Psoas muscle (tissue), 7 donors: ENCODE measurements at regions not wholly inside any gene's neighbourhood (a gene's known extent, or its start where the extent isn't known, plus 50 kb on each side); places are given as distances from the start of the nearest gene placed in this dataset.
"Not testable (repeated sequence)": the region's sequence is repeated elsewhere in the genome, so short reads cannot be mapped to it uniquely, and the experiment has no call there.

Experiments used
- ATAC-seq, 4 donors: fragments of 200-7000 bp; cut with Tn5 transposase; one replicate each; pipeline ENCODE4 v1.9.1; 2020; ENCODE audit warnings: moderate library complexity in 3 of 4, mild to moderate bottlenecking in 2 of 4
- DNase-seq, 2 donors: peaks; one replicate each; pipeline ENCODE4 v3.0.0-alpha.2; 2020
- H3K27ac ChIP-seq: fragments of 200-600 bp; one replicate; pipeline ENCODE4 v1.8.0; 2022
- H3K27me3 ChIP-seq, 3 donors: fragments of 200-600 bp in 1 of 3; one replicate each; pipeline versions ENCODE4 v1.6.1 to v1.8.0; 2013 to 2022; ENCODE audit warnings: low read length in 2 of 3, mild to moderate bottlenecking in 2 of 3, moderate library complexity in 1 of 3; ENCODE audit not compliant: insufficient read depth in 3 of 3
- H3K36me3 ChIP-seq, 2 donors: fragments of 200-600 bp in 1 of 2; one replicate each; pipeline versions ENCODE4 v1.6.1 to v1.8.0; 2013 to 2022; ENCODE audit warnings: low read depth in 1 of 2, mild to moderate bottlenecking in 1 of 2, moderate library complexity in 1 of 2; ENCODE audit not compliant: insufficient read depth in 1 of 2
- H3K4me1 ChIP-seq: fragments of 200-600 bp; one replicate; pipeline ENCODE4 v1.8.0; 2022
- H3K4me3 ChIP-seq: fragments of 200-600 bp; one replicate; pipeline ENCODE4 v1.8.0; 2022; ENCODE audit warnings: mild to moderate bottlenecking
- H3K9me3 ChIP-seq: fragments of 200-600 bp; one replicate; pipeline ENCODE4 v1.8.0; 2022
- WGBS, 3 donors: extraction: QIAGEN DNeasy Blood & Tissue Kit; methylation state at CpG; one replicate each; pipeline versions ENCODE4 v1.1.6 to v1.1.7; 2013; 5-methylcytosine and 5-hydroxymethylcytosine counted together
- intact Hi-C, 2 donors: fragments of 100-400 bp; cut with DNase I; formaldehyde crosslinking; loops; one replicate each; pipeline versions ENCODE4 v1.11.0 to v1.14.2; 2022
- TF ChIP-seq, protein P1 (sequence below): fragments of 200-600 bp; IDR thresholded peaks from one replicate; pipeline ENCODE4 v1.8.0; 2022; ENCODE audit warnings: antibody characterized with exemption
- donor health status: healthy with polysubstance abuse.
- donor health status: DM: no; HTN: no; CAD: no; lungs with moderate emphysema.
- donor health status: Bipolar disorder and iron deficiency.
- donor health status: healthy.
- donor health status: DM: yes; HTN: yes; CAD: no.
- donor health status: DM: no; HTN: no; CAD: no.
- donor health status: DM: yes; HTN: yes; CAD: no.

- WGBS, 3 donors = 89 to 91% (median 91%) methylated on average over 5 of the region's 5 CpGs
- Histone ChIP-seq H3K36me3 (no peaks in the 10 kb centered on the region), H3K4me1 (no peaks in the 10 kb centered on the region), H3K27ac (no peak overlapping the region), H3K9me3 (no peaks in the 10 kb centered on the region), H3K4me3 (no peak overlapping the region), H3K27me3 (no peaks in the 10 kb centered on the region)
- no peak for DNase-seq
- no peak for ATAC-seq
- intact Hi-C loops = no loop called here
- TF ChIP-seq, protein P1, sequence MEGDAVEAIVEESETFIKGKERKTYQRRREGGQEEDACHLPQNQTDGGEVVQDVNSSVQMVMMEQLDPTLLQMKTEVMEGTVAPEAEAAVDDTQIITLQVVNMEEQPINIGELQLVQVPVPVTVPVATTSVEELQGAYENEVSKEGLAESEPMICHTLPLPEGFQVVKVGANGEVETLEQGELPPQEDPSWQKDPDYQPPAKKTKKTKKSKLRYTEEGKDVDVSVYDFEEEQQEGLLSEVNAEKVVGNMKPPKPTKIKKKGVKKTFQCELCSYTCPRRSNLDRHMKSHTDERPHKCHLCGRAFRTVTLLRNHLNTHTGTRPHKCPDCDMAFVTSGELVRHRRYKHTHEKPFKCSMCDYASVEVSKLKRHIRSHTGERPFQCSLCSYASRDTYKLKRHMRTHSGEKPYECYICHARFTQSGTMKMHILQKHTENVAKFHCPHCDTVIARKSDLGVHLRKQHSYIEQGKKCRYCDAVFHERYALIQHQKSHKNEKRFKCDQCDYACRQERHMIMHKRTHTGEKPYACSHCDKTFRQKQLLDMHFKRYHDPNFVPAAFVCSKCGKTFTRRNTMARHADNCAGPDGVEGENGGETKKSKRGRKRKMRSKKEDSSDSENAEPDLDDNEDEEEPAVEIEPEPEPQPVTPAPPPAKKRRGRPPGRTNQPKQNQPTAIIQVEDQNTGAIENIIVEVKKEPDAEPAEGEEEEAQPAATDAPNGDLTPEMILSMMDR = no peak
Measured at GRCh38 chr9:30089428-30089827, 2295.0 kb upstream of the ACO1 start.

GRCh38 chr9:30103647-30104394 is 2280.6 kb upstream of the ACO1 start:
- intact Hi-C loops = loop anchor here in 1 of 2 donors (1.0 kb wide), 1 partner anchor 12 kb away; no protein-coding TSS in a partner anchor

GRCh38 chr9:30107134-30107533 is 2277.3 kb upstream of the ACO1 start:
- H3K9me3 ChIP-seq, ATAC-seq, intact Hi-C loops, H3K4me1 ChIP-seq, DNase-seq, H3K36me3 ChIP-seq, H3K27ac ChIP-seq, H3K27me3 ChIP-seq, H3K4me3 ChIP-seq: not testable (repeated sequence)
- 78 to 97% (median 95%) methylated on average over 8 of the region's 8 CpGs for WGBS, 3 donors

More at GRCh38 chr9:30103647-30104394, 2280.6 kb upstream of the ACO1 start:
- H3K27ac ChIP-seq = no peak overlapping the region
- H3K4me3 ChIP-seq = no peak overlapping the region
- ATAC-seq (no peak), DNase-seq (no peak)
- no peaks in the 10 kb centered on the region for H3K27me3 ChIP-seq
- no peaks in the 10 kb centered on the region for H3K4me1 ChIP-seq
- 65 to 69% (median 67%) methylated on average over 2 of the region's 2 CpGs for WGBS, 3 donors
- H3K9me3 ChIP-seq = no peaks in the 10 kb centered on the region
- TF ChIP-seq, protein P1 = no peak
- no peaks in the 10 kb centered on the region for H3K36me3 ChIP-seq

- Histone ChIP-seq H3K27ac (no peak overlapping the region), H3K4me1 (no peaks in the 10 kb centered on the region), H3K27me3 (no peaks in the 10 kb centered on the region), H3K36me3 (no peaks in the 10 kb centered on the region), H3K4me3 (no peak overlapping the region), H3K9me3 (no peaks in the 10 kb centered on the region)
- TF ChIP-seq, protein P1 = no peak
- DNase-seq = no peak
- 81 to 82% (median 82%) methylated on average over 3 of the region's 3 CpGs for WGBS, 3 donors
- intact Hi-C loops = no loop called here
- ATAC-seq = no peak
Measured at GRCh38 chr9:30116673-30117217, 2267.7 kb upstream of the ACO1 start.

DNA sequence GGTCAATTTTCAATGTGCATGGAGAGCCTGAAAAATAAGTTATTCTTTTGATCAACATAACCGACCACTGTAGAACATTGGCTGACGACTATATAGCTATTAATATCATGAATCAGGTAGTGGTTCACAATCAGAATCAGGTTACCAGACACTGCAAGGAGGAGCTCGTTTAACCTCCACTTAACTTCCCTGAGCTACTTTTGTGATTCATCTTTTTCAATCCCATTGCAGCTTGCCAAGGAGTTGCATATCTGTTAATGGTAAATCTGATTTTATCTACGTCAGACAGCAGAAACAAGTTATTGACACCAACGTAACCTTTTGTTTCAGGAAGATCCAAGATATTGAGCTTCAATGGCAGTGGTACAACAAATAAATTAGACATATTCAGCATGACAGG is 2263.8 kb upstream of the ACO1 start:
- intact Hi-C loops = no loop called here
- Histone ChIP-seq H3K9me3 (no peaks in the 10 kb centered on the region), H3K4me1 (no peaks in the 10 kb centered on the region), H3K36me3 (no peaks in the 10 kb centered on the region), H3K27ac (no peak overlapping the region), H3K27me3 (no peaks in the 10 kb centered on the region), H3K4me3 (no peak overlapping the region)
- DNase-seq (no peak), ATAC-seq (no peak)
- WGBS, 3 donors = 34 to 59% (median 41%) methylated on average over 5 of the region's 5 CpGs
- TF ChIP-seq, protein P1 = no peak
